ENCODE measurements at regions not wholly inside any gene's neighbourhood (a gene's known extent, or its start where the extent isn't known, plus 50 kb on each side); places are given as distances from the start of the nearest gene placed in this dataset.

- POLR2A ChIA-PET = no interaction called here
- H3K9ac ChIP-seq (ENCODE audit: control insufficient read depth, insufficient read depth, low read length) = no peak overlapping the region
- 0% methylated on average over 1 of the region's 1 CpG for WGBS (ENCODE audit: insufficient coverage, insufficient replicate concordance, low lambda C conversion rate, missing lambda C conversion rate)
Observed at GRCh38 chr1:75083223-75083622, 51.0 kb upstream of the LHX8 start.

GRCh38 chr1:75083848-75084514 lies 50.2 kb upstream of the LHX8 start:
- Histone ChIP-seq H3K27me3 (replicated peaks in 1 of 2; ENCODE audit: control insufficient read depth in 2 of 2, insufficient read depth in 2 of 2, low read length in 1 of 2) (no peaks in the 10 kb centered on the region), H3K4me3 (no peak overlapping the region), H3K36me3 (ENCODE audit: control insufficient read depth in 2 of 2, insufficient read depth in 2 of 2, low read length in 1 of 2) (no peaks in the 10 kb centered on the region), H4K20me1 (ENCODE audit: control insufficient read depth, insufficient read depth) (no peaks in the 10 kb centered on the region), H3K9ac (ENCODE audit: control insufficient read depth, insufficient read depth, low read length) (no peak overlapping the region), H3K27ac (ENCODE audit: control insufficient read depth, insufficient read depth) (no peak overlapping the region), H3K4me2 (ENCODE audit: control insufficient read depth, insufficient read depth) (no peak overlapping the region), H2AFZ (ENCODE audit: control insufficient read depth, low read depth, low read length) (no peak overlapping the region), H3K79me2 (ENCODE audit: control insufficient read depth, insufficient read depth, low read length) (no peaks in the 10 kb centered on the region), H3K4me1 (ENCODE audit: control insufficient read depth, insufficient read depth, low read length) (no peaks in the 10 kb centered on the region), H3K9me3 (replicated peaks; ENCODE audit: control insufficient read depth, insufficient read depth, low read length) (no peaks in the 10 kb centered on the region)
- 20% methylated on average over 4 of the region's 4 CpGs for WGBS (ENCODE audit: insufficient coverage, insufficient replicate concordance, low lambda C conversion rate, missing lambda C conversion rate)
- ChIA-PET SMC1A (ENCODE audit: uncharacterized antibody, unreplicated experiment) (no interaction called here), CTCF (no interaction called here), POLR2A (no interaction called here), RAD21 (ENCODE audit: unreplicated experiment) (no interaction called here)
- DNase-seq (ENCODE audit: low read depth, low spot score) (no peak), FAIRE-seq (no peak), ATAC-seq (no peak)
- in situ Hi-C loops (cut with MboI) = no loop called here
- no peak for TF ChIP-seq CHD4 (IDR thresholded peaks at IDR 0.05)
- no TSS peak for BruUV-seq (replicated peaks)
- intact Hi-C loops (cut with micrococcal nuclease; ENCODE audit: unreplicated experiment) = no loop called here

More at GRCh38 chr1:75083223-75083622, 51.0 kb upstream of the LHX8 start:
- SMC1A ChIA-PET (ENCODE audit: uncharacterized antibody, unreplicated experiment) = no interaction called here
- Histone ChIP-seq H4K20me1 (ENCODE audit: control insufficient read depth, insufficient read depth) (no peaks in the 10 kb centered on the region), H3K27me3 (replicated peaks in 1 of 2; ENCODE audit: control insufficient read depth in 2 of 2, insufficient read depth in 2 of 2, low read length in 1 of 2) (no peaks in the 10 kb centered on the region), H2AFZ (ENCODE audit: control insufficient read depth, low read depth, low read length) (no peak overlapping the region), H3K4me3 (no peak overlapping the region), H3K27ac (ENCODE audit: control insufficient read depth, insufficient read depth) (no peak overlapping the region), H3K4me1 (ENCODE audit: control insufficient read depth, insufficient read depth, low read length) (no peaks in the 10 kb centered on the region), H3K36me3 (ENCODE audit: control insufficient read depth in 2 of 2, insufficient read depth in 2 of 2, low read length in 1 of 2) (no peaks in the 10 kb centered on the region), H3K9me3 (replicated peaks; ENCODE audit: control insufficient read depth, insufficient read depth, low read length) (no peaks in the 10 kb centered on the region), H3K79me2 (ENCODE audit: control insufficient read depth, insufficient read depth, low read length) (no peaks in the 10 kb centered on the region), H3K4me2 (ENCODE audit: control insufficient read depth, insufficient read depth) (no peak overlapping the region)
- ATAC-seq (no peak), FAIRE-seq (no peak), DNase-seq (ENCODE audit: low read depth, low spot score) (no peak)
- intact Hi-C loops (cut with micrococcal nuclease; ENCODE audit: unreplicated experiment) (no loop called here), in situ Hi-C loops (cut with MboI) (no loop called here)
- BruUV-seq (replicated peaks) = no TSS peak
- CTCF ChIA-PET = no interaction called here
- RAD21 ChIA-PET (ENCODE audit: unreplicated experiment) = no interaction called here
- TF ChIP-seq USF1 (IDR thresholded peaks at IDR 0.05; ENCODE audit: borderline replicate concordance, extremely low read length, insufficient read depth, low read depth, low read length) = no peak
- no peak for TF ChIP-seq RFX5 (IDR thresholded peaks at IDR 0.05; ENCODE audit: low read depth, low read length)

Data from GM12878 (cell line).